Kidney (tissue), 13 donors: ENCODE measurements at regions not wholly inside any gene's neighbourhood (a gene's known extent, or its start where the extent isn't known, plus 50 kb on each side); places are given as distances from the start of the nearest gene placed in this dataset.

Source experiments
- DNase-seq, 5 donors: peaks; one replicate each; pipeline ENCODE4 v3.0.0-alpha.2; 2013 to 2020
- FAIRE-seq: peaks from 2 replicates; lab custom pipeline; 2012; peaks lifted over from hg19 to GRCh38; lab: Jason Lieb, UNC
- H3K27ac ChIP-seq, 2 donors: one replicate each; pipeline ENCODE4 v1.7.0; 2013; ENCODE audit warnings: low read depth in 2 of 2, low read length in 2 of 2, inconsistent platforms in 1 of 2
- H3K27me3 ChIP-seq: one replicate; pipeline ENCODE4 v1.7.1; 2013; ENCODE audit warnings: low read length, inconsistent platforms; ENCODE audit not compliant: control insufficient read depth, insufficient read depth
- H3K36me3 ChIP-seq, 3 donors: one replicate each; pipeline versions ENCODE4 v1.7.0 to v1.7.1; 2013; ENCODE audit warnings: low read length in 3 of 3, control low read depth in 1 of 3, inconsistent platforms in 1 of 3; ENCODE audit not compliant: insufficient read depth in 3 of 3, control insufficient read depth in 2 of 3
- H3K4me1 ChIP-seq, 3 donors: one replicate each; pipeline versions ENCODE4 v1.7.0 to v1.7.1; 2013; ENCODE audit warnings: low read length in 3 of 3, inconsistent platforms in 1 of 3, low read depth in 1 of 3; ENCODE audit not compliant: control insufficient read depth in 2 of 3, insufficient read depth in 2 of 3
- H3K4me3 ChIP-seq, 3 donors: one replicate each; pipeline versions ENCODE4 v1.7.0 to v1.8.1; 2013; ENCODE audit warnings: low read length in 3 of 3, control low read depth in 1 of 3, inconsistent platforms in 1 of 3
- H3K9ac ChIP-seq, 3 donors: one replicate each; pipeline versions ENCODE4 v1.7.0 to v1.7.1; 2013; ENCODE audit warnings: low read length in 3 of 3, control low read depth in 1 of 3, inconsistent platforms in 1 of 3
- H3K9me3 ChIP-seq, 3 donors: one replicate each; pipeline versions ENCODE4 v1.7.0 to v1.7.1; 2013; ENCODE audit warnings: low read length in 3 of 3, control low read depth in 1 of 3, inconsistent platforms in 1 of 3; ENCODE audit not compliant: control insufficient read depth in 2 of 3, insufficient read depth in 1 of 3
- intact Hi-C: fragments of 100-400 bp; cut with DNase I; formaldehyde crosslinking; loops from one replicate; pipeline ENCODE4 v1.11.1; 2022
- TF ChIP-seq, protein P1 (sequence below): IDR thresholded peaks from 3 replicates; pipeline ENCODE4 v1.5.1; 2012; ENCODE audit warnings: mild to moderate bottlenecking, moderate library complexity, borderline replicate concordance; ENCODE audit not compliant: insufficient read depth; ENCODE audit errors: extremely low read depth
- donor health status: control.
- donor health status: control.
- donor health status: control.
- donor health status: control.
- donor health status: control.
- donor health status: DM: yes; HTN: yes; CAD: no.
- donor health status: Normal renal cell carcinoma (clear cell type).

DNA sequence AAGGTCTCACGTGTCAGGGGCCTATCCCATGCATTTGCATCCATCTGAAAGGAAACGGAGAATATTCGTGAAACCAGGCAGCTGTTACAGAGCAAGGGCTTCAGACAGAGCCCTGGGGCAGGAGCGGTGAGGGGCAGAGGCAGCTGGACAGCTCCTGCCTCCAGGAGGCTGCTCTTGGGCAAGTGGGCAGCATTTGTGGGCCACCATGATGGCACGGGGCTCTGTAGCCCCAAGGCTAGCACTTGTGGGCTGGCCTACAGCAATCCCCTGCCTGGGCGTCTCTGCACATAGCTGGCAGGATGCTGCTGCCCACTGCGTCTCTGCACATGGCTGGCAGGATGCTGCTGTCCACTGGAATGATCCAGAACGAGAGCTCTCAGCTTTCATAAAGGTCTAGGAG lies 52.8 kb upstream of the PTMA start:
- H3K36me3 ChIP-seq, result no peaks in the 10 kb centered on the region
- FAIRE-seq, result no peak
- no peaks in the 10 kb centered on the region for H3K27me3 ChIP-seq
- no peak overlapping the region for H3K4me3 ChIP-seq
- DNase-seq, result no peak
- no peak overlapping the region for H3K9ac ChIP-seq
- no peaks in the 10 kb centered on the region for H3K9me3 ChIP-seq
- intact Hi-C loops, result no loop called here
- TF ChIP-seq, protein P1, sequence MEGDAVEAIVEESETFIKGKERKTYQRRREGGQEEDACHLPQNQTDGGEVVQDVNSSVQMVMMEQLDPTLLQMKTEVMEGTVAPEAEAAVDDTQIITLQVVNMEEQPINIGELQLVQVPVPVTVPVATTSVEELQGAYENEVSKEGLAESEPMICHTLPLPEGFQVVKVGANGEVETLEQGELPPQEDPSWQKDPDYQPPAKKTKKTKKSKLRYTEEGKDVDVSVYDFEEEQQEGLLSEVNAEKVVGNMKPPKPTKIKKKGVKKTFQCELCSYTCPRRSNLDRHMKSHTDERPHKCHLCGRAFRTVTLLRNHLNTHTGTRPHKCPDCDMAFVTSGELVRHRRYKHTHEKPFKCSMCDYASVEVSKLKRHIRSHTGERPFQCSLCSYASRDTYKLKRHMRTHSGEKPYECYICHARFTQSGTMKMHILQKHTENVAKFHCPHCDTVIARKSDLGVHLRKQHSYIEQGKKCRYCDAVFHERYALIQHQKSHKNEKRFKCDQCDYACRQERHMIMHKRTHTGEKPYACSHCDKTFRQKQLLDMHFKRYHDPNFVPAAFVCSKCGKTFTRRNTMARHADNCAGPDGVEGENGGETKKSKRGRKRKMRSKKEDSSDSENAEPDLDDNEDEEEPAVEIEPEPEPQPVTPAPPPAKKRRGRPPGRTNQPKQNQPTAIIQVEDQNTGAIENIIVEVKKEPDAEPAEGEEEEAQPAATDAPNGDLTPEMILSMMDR, result no peak
- H3K27ac ChIP-seq, result no peak overlapping the region
- H3K4me1 ChIP-seq, result no peaks in the 10 kb centered on the region

DNA sequence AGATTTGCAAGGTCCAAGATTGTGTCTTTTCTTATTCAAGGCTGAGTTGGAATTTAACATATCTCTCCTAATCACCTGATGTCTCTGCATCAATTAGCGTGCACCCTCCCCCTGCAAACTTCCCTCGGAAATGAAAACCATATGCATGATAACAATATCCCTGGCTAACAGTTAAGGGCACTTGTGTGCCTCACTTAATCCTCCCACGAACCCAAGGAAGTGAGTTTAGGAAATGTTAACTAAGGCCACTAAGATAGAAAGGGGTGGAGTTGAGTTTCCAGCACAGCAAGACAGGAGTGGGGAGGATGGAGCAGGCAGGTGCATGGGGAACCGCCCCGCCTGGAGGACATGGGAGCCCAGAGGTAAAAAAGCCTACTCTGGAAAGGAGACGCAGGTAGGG lies 52.4 kb upstream of the PTMA start:
- no peak for FAIRE-seq

More for the DNA sequence above, 52.4 kb upstream of the PTMA start:
- Histone ChIP-seq H3K27ac (no peak overlapping the region), H3K9me3 (no peaks in the 10 kb centered on the region), H3K36me3 (no peaks in the 10 kb centered on the region), H3K4me1 (no peaks in the 10 kb centered on the region), H3K4me3 (no peak overlapping the region), H3K27me3 (no peaks in the 10 kb centered on the region), H3K9ac (no peak overlapping the region)
- no peak for DNase-seq
- intact Hi-C loops, result no loop called here
- TF ChIP-seq, protein P1, result no peak
